HCT116 (cell line): ENCODE measurements at regions not wholly inside any gene's neighbourhood (a gene's known extent, or its start where the extent isn't known, plus 50 kb on each side); places are given as distances from the start of the nearest gene placed in this dataset.

ENCODE experiments used
- EZH2 ChIP-seq: fragments of 200-600 bp; sonication (generic); IDR thresholded peaks from 2 replicates; pipeline ENCODE4 v1.6.1; 2017; ENCODE audit warnings: antibody characterized with exemption, mixed run types
- EZH2phosphoT487 ChIP-seq: fragments of 200-600 bp; IDR thresholded peaks from 2 replicates; pipeline ENCODE4 v1.6.1; 2018; ENCODE audit warnings: antibody characterized with exemption, borderline replicate concordance
- JUND ChIP-seq: IDR thresholded peaks from 2 replicates; pipeline ENCODE4 v1.6.1; 2012
- POLR2A ChIP-seq: IDR thresholded peaks from 2 replicates; pipeline ENCODE4 v1.7.0; 2011; ENCODE audit warnings: borderline replicate concordance; ENCODE audit not compliant: insufficient read depth, insufficient read length; ENCODE audit errors: extremely low read depth
- TF ChIP-seq, protein P1 (sequence below), 3 experiments: fragments of 200-600 bp in 1 of 3; sonication (generic) in 1 of 3; IDR thresholded peaks in 2 of 3; conservative IDR thresholded peaks in 1 of 3; 2 replicates each; pipeline ENCODE4 v1.5.1; 2012 to 2017; ENCODE audit warnings: low read depth in 2 of 3, low read length in 2 of 3, antibody characterized with exemption in 1 of 3, borderline replicate concordance in 1 of 3, control low read depth in 1 of 3, mild to moderate bottlenecking in 1 of 3, mixed read lengths in 1 of 3, mixed run types in 1 of 3, moderate library complexity in 1 of 3; ENCODE audit not compliant: insufficient read depth in 1 of 3

DNA sequence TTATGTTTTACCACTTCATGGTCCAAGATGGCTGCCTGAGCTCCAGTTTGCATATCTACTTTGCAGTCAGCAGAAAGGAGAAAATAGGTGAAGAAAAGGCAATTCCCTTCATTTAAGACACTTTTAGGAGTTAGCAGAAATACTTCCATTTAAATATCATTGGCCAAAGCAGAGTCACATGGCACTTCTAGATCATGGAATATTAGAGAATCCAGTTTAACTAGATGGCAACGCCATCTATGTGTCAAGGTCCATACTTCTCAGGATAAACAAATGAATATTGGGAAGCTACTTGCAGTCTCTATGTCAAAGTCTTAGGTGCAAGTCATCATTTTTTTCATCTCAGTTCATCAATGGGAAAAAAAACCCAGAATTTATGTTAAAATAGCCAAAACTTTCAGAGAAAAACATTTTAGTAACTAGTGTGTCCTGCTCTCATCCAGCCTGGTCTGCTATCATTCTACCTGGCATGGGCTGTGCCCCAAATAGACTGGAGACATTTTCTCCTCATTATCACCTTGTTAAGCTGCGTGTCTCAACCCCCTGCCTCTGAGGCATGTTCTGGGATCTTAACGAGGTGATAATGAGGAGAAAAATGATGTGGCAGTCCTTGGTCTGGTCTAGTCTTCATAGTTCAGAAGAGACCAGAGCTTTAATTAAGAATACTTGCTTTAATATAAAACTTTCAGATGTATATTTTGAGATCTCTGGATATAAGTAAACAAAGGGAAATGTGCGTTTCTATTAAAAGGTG is 227.3 kb downstream of the TBX18 start:
- TF ChIP-seq, protein P1, sequence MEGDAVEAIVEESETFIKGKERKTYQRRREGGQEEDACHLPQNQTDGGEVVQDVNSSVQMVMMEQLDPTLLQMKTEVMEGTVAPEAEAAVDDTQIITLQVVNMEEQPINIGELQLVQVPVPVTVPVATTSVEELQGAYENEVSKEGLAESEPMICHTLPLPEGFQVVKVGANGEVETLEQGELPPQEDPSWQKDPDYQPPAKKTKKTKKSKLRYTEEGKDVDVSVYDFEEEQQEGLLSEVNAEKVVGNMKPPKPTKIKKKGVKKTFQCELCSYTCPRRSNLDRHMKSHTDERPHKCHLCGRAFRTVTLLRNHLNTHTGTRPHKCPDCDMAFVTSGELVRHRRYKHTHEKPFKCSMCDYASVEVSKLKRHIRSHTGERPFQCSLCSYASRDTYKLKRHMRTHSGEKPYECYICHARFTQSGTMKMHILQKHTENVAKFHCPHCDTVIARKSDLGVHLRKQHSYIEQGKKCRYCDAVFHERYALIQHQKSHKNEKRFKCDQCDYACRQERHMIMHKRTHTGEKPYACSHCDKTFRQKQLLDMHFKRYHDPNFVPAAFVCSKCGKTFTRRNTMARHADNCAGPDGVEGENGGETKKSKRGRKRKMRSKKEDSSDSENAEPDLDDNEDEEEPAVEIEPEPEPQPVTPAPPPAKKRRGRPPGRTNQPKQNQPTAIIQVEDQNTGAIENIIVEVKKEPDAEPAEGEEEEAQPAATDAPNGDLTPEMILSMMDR (IDR thresholded peaks at IDR 0.05 in 2 of 3, conservative IDR thresholded peaks at IDR 0.05 in 1 of 3; ENCODE audit: borderline replicate concordance in 1 of 3, insufficient read depth in 1 of 3, low read depth in 2 of 3, low read length in 2 of 3): peak in 1 of 3 experiments; percentile 30; a peak in 1 of 6 replicates
- no peak for TF ChIP-seq POLR2A
- TF ChIP-seq EZH2phosphoT487: no peak
- no peak for TF ChIP-seq JUND
- TF ChIP-seq EZH2: no peak
